ENCODE measurements at regions not wholly inside any gene's neighbourhood (a gene's known extent, or its start where the extent isn't known, plus 50 kb on each side); places are given as distances from the start of the nearest gene placed in this dataset.

- DNase-seq (ENCODE audit: low read depth in 3 of 3, low spot score in 2 of 3), result no peak
Measured at GRCh38 chr13:39961036-39961435, 305.6 kb downstream of the COG6 start.

- DNase-seq (ENCODE audit: low read depth in 3 of 3, low spot score in 2 of 3), result no peak
Measured at GRCh38 chr13:39963612-39964011, 308.1 kb downstream of the COG6 start.

GRCh38 chr13:39965309-39965708, 309.8 kb downstream of the COG6 start:
- no peak for DNase-seq (ENCODE audit: low read depth in 3 of 3, low spot score in 2 of 3)

- no peak for DNase-seq (ENCODE audit: low read depth in 3 of 3, low spot score in 2 of 3)
Measured at GRCh38 chr13:39967199-39967959, 311.9 kb downstream of the COG6 start.

DNA sequence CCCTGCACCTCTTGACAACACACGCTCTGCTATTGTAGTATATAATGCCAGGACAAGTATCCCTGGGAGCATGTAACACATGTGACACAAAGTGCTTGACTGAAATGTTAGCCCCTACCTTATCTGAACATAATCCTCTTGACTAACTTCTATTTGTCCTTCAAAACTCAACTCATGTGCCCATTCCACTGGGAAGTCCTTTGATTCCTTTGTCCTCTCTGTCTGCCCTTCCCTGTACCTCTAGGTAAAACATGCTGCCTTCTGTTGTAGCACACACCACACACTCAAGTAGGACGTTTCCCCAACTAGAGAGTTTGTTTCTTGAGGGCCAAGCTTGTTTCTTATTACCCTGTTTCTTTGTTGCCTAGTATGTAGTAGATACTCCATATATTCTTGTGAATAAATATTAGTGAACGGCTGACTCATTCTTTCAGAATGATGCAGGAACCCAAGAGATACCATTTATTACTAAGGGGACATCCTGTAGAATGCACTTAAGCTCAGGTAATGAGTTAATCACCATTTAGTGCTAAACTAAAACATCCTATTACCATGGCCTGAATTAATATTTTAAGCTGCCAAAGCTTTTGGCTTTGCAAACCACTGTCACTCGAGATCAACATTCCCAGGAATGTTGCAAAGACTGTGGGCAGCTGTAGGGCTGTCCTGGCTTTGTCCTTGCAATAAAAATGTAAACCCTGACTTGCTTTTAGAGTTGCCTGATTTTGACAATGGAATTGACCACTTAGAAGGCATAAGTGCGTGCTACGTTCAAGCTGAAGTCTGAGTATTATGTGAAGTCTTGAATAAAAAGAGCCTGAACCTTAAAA, 313.4 kb downstream of the COG6 start:
- DNase-seq (ENCODE audit: low read depth in 3 of 3, low spot score in 2 of 3), result no peak

- DNase-seq (ENCODE audit: low read depth in 3 of 3, low spot score in 2 of 3), result no peak
Measured at GRCh38 chr13:39970177-39970846, 314.9 kb downstream of the COG6 start.

DNA sequence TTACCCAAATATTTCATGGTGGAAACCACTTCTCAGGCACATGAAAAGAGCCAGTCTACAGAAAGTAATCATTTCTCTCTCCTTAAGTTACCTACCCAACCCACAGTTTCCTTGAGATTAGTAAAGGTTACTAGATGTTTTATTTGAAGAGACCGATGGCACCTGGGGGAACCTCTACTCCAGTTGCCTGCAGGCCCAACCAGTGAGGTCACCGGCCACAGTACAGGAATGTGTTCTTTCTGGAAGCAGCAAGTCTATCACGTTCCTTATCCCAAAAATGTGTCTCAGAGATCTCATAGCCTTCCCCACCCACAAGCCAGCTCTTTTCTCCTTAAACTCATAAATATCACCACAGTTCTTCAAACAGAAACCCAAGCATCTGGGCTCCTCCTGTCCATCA, 316.1 kb downstream of the COG6 start:
- DNase-seq (ENCODE audit: low read depth in 3 of 3, low spot score in 2 of 3), result no peak

DNA sequence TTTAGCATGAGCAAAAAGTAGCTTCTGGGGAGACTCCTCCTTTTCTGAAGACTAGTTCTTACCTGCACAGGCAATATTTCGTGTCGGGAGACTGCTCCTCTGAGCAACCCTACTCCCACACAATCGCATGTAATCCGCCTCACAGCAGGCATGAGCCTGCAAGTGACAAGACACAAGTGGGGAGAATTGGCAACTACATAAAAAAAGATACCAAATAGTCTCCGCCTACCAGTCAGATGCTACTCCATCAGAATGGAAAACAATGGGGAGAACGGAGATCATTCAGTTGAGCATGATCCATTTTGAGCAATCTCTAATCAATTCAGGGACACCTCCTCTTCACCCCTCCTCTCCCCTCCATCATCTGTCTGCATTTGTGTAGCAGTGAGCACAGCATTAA, 321.0 kb downstream of the COG6 start:
- no peak for DNase-seq (ENCODE audit: low read depth in 3 of 3, low spot score in 2 of 3)

- no peak for DNase-seq (ENCODE audit: low read depth in 3 of 3, low spot score in 2 of 3)
Measured at GRCh38 chr13:39981056-39981455, 325.6 kb downstream of the COG6 start.

GRCh38 chr13:39982745-39983144, 327.3 kb downstream of the COG6 start:
- no peak for DNase-seq (ENCODE audit: low read depth in 3 of 3, low spot score in 2 of 3)

DNA sequence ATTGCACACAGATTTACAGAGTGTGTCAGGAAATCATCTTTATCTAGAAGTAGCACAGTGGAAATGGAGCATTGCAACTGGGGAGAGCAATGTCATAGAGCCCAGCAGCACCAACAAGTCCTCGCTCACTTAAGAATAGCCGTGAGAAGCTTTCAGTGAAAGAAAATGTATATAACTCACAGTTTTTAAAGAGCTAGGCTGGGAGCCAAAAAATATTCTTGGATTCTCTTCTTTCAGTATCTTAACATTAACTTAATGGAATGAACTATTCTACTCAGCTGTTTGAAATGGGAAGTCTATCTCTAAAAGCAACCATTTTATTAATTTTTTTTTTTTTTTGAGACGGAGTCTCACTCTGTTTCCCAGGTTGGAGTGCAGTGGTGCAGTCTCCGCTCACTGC, 329.6 kb downstream of the COG6 start:
- DNase-seq (ENCODE audit: low read depth in 3 of 3, low spot score in 2 of 3), result no peak

GRCh38 chr13:39988351-39988750, 332.9 kb downstream of the COG6 start:
- no peak for DNase-seq (ENCODE audit: low read depth in 3 of 3, low spot score in 2 of 3)

DNA sequence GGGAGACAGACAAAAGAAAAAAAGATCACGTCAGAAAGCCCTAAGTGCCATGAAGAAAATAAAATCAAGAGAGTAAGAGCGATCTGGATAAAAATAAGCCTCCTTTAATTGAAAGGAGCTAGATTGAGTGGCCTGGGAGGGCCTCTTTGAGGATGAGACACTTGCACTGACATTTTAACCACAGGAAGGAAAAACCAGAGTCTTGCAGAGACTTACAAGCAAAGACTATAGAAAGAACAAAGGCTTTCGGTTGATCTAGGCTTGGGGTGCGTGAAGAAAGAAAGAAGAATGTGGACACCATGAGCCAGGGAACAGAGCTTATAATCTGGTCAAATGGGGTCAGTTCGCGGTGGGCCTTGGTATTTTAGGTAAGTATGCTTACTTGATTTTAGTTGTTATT, 342.7 kb downstream of the COG6 start:
- DNase-seq (ENCODE audit: low read depth in 3 of 3, low spot score in 2 of 3), result no peak

- DNase-seq (ENCODE audit: low read depth in 3 of 3, low spot score in 2 of 3), result no peak
Measured at GRCh38 chr13:40002016-40002415, 346.6 kb downstream of the COG6 start.

- no peak for DNase-seq (ENCODE audit: low read depth in 3 of 3, low spot score in 2 of 3)
Measured at GRCh38 chr13:40013554-40013953, 358.1 kb downstream of the COG6 start.

DNA sequence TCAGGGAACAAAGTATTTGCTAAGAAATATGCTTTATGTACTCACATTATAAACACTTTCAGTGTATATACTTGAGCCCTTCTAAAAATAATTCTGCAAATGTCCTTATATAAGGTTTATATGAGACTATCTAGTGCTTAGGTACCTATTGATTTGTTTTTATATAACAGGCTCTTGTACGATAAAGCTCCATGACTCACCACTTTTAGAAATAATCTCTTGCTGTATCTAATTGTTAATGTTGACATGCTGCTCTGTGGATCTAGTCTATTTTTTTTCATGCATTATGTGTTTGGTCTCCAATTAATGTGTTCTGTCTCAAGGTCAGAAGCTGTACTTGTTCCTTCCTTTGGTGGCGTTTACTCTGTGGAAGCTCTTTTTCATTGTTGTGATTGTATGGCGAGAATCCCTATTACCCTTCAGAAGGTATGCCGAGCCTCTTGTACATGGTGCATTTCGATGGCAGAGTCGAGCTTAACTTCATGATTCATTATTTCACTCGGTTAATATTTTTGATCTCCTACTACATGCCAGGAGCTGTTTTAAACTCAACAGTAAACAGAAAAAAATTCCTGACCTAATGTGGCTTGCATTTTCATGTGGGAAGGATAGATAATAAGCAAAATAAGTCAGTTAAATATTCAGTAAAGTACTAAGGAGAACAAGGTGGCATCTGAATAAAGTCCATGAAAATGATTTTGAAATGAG, 361.6 kb downstream of the COG6 start:
- DNase-seq (ENCODE audit: low read depth in 3 of 3, low spot score in 2 of 3), result no peak

DNA sequence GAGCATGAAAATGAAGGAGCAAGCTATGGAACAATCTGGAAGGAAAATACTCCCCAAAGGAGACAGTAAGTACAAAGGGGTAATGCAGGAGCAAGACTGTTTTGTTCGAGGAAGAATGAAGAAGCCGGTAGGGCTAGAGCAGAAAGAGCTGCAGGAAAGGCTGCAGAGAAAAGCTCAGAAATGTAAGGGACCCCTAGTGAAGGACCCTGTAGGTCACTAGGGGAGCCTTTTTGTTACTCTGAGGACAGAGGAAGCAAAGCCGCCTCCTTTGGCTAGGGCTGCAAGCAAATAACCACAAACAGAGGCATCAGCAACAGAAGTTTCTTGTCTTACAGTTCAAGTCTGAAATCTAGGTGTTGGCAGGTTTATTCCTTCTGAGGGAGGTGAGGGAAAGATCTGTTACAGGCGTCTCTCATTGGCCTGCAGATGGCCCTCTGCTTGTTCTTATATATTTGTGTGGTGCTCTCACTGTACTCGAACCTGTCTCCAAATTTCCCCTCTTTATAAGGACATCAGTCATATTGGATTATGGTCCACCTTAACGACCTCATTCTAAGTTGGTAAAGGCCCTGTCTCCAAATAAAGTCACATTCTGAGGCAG, 362.3 kb downstream of the COG6 start:
- no peak for DNase-seq (ENCODE audit: low read depth in 3 of 3, low spot score in 2 of 3)

DNA sequence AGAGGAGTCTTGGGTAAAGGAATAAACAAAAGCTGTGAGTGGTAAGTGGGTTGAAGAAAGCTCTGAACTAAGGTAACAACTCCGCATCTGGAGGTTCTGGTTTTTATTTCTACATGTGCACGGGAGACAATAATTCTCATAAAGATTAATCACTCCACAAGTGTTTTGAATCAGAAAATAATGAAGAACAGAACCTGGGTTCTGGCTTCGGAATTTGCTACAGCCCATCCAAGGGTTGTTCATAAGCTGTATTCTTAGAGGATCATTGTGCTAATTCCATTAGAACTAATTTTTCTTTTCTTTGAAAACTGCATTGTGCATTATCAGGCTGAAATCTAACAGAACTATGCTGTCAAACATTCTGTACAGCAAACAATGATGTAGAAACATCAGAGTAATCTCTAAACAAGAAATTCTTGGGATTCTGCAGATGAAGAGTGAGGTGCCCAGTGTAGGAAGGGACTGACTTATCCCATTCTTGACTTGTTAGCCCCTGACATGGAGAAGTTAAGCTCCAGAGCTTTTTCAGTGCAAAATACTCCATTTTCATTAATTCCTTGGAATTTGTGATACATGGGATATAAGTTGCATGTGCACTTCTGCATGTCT, 368.2 kb downstream of the COG6 start:
- DNase-seq (ENCODE audit: low read depth in 3 of 3, low spot score in 2 of 3), result no peak

GRCh38 chr13:40024204-40024966, 368.9 kb downstream of the COG6 start:
- DNase-seq (ENCODE audit: low read depth in 3 of 3, low spot score in 2 of 3), result no peak
